Activated naive CD4-positive, alpha-beta T cell (primary cell): ENCODE measurements at regions not wholly inside any gene's neighbourhood (a gene's known extent, or its start where the extent isn't known, plus 50 kb on each side); places are given as distances from the start of the nearest gene placed in this dataset.
A peak's percentile ranks its signal among the peaks of the same experiment; 100 is the strongest.
"Not testable (repeated sequence)": the region's sequence is repeated elsewhere in the genome, so short reads cannot be mapped to it uniquely, and the experiment has no call there.

ENCODE experiments used
- DNase-seq, 4 experiments: peaks; one replicate each; lab custom pipeline; 2025; lab: John Stamatoyannopoulos, UW

- no peak for DNase-seq
Measured at GRCh38 chr10:60615541-60615940, 162.7 kb upstream of the CDK1 start.

- no peak for DNase-seq
Measured at GRCh38 chr10:60614363-60614762, 163.9 kb upstream of the CDK1 start.

GRCh38 chr10:60613434-60613833, 164.8 kb upstream of the CDK1 start:
- DNase-seq = no peak

GRCh38 chr10:60611291-60611747, 167.0 kb upstream of the CDK1 start:
- peak in 1 of 4 experiments; percentile 0 for DNase-seq

- no peak for DNase-seq
Measured at GRCh38 chr10:60607372-60607771, 170.9 kb upstream of the CDK1 start.

- no peak for DNase-seq
Measured at GRCh38 chr10:60606343-60607080, 171.8 kb upstream of the CDK1 start.

GRCh38 chr10:60605476-60605875, 172.8 kb upstream of the CDK1 start:
- DNase-seq = no peak

GRCh38 chr10:60604342-60604741, 173.9 kb upstream of the CDK1 start:
- no peak for DNase-seq

GRCh38 chr10:60597513-60597912, 180.8 kb upstream of the CDK1 start:
- no peak for DNase-seq

GRCh38 chr10:60595852-60596251, 182.4 kb upstream of the CDK1 start:
- no peak for DNase-seq

- DNase-seq = no peak
Measured at GRCh38 chr10:60594476-60595051, 183.7 kb upstream of the CDK1 start.

- no peak for DNase-seq
Measured at GRCh38 chr10:60591119-60591518, 187.2 kb upstream of the CDK1 start.

- no peak for DNase-seq
Measured at GRCh38 chr10:60589376-60589775, 188.9 kb upstream of the CDK1 start.

GRCh38 chr10:60581782-60582181, 192.1 kb upstream of the ANK3 start:
- DNase-seq = not testable (repeated sequence)

- DNase-seq = no peak
Measured at GRCh38 chr10:60578217-60578616, 188.5 kb upstream of the ANK3 start.

GRCh38 chr10:60576130-60577069, 186.7 kb upstream of the ANK3 start:
- DNase-seq = no peak

GRCh38 chr10:60575105-60575504, 185.4 kb upstream of the ANK3 start:
- DNase-seq = no peak

- DNase-seq = no peak
Measured at GRCh38 chr10:60574388-60574787, 184.7 kb upstream of the ANK3 start.

- no peak for DNase-seq
Measured at GRCh38 chr10:60573336-60573735, 183.7 kb upstream of the ANK3 start.

- DNase-seq = no peak
Measured at GRCh38 chr10:60572511-60573194, 183.0 kb upstream of the ANK3 start.

GRCh38 chr10:60570896-60571295, 181.2 kb upstream of the ANK3 start:
- DNase-seq = no peak

GRCh38 chr10:60570272-60570865, 180.7 kb upstream of the ANK3 start:
- no peak for DNase-seq
